EH (cell line): ENCODE measurements at regions not wholly inside any gene's neighbourhood (a gene's known extent, or its start where the extent isn't known, plus 50 kb on each side); places are given as distances from the start of the nearest gene placed in this dataset.
"Not testable (repeated sequence)": the region's sequence is repeated elsewhere in the genome, so short reads cannot be mapped to it uniquely, and the experiment has no call there.

Experiments
- DNase-seq: peaks from one replicate; pipeline ENCODE4 v3.0.0-alpha.2; 2015; ENCODE audit warnings: low read depth

DNA sequence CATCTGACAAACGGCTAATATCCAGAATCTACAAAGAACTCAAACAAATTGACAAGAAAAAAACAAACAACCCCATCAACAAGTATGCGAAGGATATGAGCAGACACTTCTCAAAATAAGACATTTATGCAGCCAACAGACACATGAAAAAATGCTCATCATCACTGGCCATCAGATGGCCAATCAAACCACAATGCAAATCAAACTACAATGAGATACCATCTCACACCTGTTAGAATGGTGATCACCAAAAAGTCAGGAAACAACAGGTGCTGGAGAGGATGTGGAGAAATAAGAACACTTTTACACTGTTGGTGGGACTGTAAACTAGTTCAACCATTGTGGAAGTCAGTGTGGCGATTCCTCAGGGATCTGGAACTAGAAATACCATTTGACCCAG, 1282.2 kb upstream of the ADGRL4 start:
- not testable (repeated sequence) for DNase-seq

DNA sequence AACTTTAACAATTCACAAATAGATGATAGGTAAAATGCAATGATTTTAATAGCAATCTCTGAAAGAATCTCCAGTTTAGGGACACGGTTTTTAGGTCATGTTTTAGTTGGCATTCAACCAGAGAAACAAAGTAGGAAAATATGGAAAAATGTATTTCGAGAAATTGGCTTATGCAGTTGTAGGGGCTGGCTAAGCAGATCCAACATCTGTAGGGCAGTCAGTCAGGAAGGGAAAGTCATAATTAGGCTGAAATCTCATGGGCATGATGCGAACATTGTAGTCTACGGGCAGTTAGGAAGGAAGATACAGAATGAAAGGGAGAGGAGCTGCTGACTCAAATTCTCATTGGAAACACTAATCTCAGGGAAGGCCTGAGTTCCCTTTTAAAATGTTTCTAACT, 1276.0 kb upstream of the ADGRL4 start:
- DNase-seq = no peak

DNA sequence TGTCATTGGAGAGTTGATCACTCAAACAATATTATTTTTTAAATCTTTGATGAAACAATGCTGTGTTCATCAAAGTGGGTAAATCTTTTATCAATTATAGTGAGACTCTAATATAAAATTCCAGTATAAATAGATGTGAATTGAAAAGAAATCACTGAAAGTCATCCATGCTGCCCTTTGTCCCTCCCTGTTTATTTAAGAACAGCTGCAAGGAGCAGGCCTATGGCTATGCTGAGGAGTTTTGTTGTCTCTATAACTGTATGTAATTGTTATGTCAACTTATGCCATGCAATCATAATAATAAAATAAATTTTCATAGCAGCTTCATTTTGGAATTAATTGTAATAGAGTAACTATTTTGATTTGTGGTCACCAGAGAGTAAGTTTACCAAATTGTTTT, 1272.4 kb upstream of the ADGRL4 start:
- DNase-seq = no peak

DNA sequence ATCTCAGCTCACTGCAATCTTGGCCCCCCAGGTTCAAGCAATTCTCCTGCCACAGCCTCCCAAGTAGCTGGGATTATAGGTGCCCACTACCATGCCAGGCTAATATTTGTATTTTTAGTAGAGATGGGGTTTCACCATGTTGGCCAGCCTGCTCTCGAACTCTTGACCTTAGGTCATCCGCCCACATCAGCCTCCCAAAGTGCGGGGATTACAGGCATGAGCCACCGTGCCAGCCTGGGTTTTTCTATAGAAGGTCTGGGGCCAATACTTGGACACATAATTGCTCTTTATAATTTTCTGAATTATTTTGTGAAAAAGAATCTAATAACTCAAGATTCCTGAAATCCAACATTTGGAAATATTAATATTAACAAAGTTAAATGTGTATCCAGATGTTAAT, 1267.7 kb upstream of the ADGRL4 start:
- no peak for DNase-seq

DNA sequence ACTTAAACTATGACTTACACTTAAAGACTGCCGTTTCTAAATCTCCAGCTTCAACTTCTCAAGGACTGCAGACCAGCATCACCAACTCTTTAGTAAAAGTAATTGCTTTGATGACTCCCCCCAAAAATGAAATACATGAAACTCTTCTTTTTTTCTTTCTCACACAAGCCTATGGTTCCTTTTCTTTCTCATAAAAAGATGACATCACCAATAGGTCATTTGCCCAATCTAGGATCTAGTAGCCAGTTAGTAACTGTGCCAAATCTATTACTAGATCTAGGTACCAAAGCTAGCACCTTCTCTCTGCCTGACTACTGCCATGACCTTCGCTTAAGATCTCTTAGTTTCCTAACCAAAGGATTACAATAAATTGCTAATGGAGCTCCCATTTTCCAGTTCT, 1266.0 kb upstream of the ADGRL4 start:
- DNase-seq = no peak

DNA sequence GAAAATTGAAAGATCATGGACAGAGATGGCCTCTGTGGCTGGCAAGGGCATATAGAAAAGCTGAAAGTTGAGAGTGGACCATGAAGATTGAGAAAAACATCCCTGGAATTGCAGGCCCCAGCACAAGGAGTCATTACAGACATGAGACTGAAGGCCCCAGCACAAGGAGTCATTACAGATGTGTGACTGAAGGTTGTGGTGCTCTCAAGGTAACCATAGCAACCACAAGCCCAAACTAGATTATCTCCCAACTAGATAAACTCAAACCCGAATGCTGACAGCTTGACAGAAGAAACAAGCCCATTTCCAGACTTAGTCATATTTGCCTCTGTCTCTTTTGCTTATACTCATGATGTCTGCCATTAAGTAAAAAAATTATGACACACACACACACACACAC, 1252.1 kb upstream of the ADGRL4 start:
- DNase-seq = no peak

DNA sequence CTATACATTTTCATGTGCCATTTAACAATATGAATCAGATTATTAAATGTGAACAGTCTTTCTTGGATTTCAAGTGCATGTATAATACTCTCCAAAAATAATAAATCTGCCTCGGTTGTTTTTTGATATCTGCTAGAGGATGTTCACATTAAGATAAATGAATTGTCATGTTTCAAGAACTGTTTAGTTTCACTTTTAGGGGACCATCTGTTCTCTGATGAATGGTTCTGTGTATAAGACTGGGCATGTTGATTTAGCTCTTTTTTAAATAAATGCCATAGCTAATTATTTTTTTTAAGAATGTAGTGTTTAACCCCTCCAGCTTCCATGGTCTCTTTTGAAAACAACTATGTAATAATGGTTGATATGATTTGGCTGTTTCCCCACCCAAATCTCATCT, 1245.1 kb upstream of the ADGRL4 start:
- no peak for DNase-seq

DNA sequence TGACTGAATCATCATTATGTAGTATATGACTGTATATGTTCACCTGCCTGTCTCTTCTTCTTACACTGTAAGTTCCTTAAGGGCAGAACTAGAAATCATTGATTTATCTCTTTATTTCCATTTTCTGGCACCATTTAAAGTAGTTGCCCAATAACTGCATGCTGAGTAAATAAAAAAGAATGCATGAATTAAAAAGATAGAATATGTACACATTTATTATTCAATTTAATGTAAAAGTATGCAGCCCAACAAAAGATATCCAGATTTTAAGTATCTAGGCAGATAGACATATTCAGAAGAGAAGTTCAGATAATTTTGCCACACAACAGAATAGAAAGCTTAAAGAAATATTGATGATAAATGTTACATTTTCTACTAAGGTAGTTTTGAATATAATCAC, 1244.6 kb upstream of the ADGRL4 start:
- DNase-seq = no peak

DNA sequence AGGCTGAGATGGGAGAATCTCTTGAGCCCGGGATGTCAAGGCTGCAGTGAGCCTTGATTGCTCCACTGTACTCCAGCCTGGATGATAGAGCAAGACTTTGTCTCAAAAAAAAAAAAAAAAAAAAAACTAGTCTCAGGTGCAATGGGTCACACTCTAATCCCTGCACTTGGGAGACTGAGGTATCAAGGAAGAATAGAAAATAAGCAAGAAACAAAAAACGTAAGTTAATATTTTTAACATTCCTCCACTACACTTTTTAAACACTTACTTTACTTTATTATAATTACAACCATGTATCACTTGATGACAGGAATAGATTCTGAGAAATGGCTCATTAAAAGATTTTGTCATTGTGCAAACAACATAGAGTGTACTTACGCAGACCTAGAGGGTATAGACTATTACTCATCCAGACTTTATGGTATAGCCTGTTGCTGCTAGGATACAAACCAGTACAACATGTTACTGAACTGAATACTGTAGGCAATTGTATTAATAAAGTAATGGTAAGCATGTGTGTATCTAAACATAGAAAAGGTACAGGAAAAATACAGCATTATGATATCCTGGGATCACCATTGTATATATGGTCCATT, 1244.1 kb upstream of the ADGRL4 start:
- DNase-seq = no peak

DNA sequence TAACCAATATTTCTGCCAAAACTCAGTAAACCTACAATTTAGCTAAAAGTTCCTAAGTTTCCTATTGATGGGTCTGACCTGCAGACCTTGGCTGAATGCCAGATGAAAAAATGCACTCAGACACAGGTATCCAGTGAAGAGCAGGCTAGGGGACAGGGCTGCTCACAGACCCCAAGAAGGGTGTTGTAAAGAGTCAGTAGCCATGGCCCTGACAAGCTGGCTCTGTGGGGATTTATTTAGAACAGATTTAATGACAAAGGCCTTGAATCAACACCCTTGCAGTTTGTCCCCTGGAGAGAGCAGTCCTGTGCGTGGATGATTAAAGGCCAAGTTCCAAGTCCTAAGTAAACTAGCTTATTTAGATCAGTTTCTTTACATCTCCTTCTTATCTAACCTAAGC, 1243.2 kb upstream of the ADGRL4 start:
- no peak for DNase-seq

DNA sequence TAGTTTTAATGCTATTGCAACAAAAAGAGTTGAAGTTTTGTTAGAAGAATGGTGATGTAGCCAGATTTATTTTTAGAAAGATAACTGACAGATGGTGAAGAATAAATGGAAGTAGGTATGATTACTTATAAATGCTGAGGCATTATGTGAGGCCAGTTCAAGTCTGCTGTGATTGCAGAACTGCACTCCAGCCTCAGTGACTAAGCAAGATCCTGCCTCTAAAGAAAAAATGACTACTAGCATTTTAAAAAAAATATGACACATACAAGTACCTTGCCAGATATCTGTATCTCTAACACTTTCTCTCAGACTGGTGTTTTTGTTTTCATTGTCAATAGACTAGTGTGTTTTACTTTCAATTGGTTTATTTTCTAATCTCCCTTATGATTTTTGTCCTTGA, 1242.4 kb upstream of the ADGRL4 start:
- DNase-seq = no peak

DNA sequence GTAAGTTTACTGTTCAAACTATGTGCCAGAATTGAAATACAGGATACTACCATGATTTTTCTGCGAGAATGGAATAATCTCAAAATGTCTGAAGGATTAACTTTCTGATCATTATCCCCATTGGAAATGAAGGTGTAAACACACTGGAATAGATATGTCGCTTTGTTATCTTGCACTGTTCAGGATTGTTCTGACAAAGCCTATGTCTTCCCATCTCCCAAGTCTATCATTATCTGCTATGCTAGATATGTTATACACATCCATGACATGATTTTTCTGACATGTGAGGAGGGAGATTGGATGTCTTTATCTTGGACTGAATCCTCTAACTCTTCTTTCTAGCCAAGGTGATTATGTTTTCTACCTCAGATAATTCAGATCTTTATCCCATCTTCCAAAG, 1239.3 kb upstream of the ADGRL4 start:
- DNase-seq = no peak

DNA sequence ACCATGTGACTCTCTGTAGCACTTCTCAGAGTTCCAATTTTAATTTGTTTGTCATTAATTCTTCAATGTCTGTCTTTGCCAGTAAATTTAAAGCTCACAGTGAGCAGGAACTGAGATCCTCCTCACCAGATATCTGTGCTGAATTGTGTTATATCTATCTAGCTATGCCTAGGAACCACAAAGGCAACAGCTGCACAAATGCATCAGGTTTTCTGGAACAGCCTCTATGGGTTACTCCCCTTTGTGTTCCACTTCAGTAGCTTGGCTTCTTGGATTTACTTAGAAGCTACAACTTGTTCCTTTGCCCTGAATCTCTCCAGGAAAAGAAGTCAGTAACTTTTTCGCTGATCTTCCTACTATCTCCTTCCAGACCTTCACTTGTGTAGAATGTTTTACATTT, 1237.8 kb upstream of the ADGRL4 start:
- no peak for DNase-seq

DNA sequence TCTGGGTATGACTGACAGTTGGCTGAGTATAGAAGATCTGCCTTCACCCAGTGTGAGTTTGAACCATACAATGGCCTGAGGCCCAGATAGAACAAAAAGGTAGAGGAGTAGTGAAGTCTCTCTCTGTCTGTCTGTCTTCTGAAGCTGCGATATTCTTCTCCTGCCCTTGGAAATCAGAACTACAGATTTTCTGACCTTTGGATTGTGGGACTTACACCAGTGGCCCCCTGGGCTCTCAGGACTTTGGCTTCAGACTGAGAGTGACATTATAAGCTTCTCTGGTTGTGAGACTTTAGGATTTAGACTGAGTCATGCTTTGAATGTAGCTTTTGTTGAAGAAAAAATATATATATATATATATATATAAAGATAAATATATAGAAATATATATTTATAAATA, 1235.0 kb upstream of the ADGRL4 start:
- no peak for DNase-seq

DNA sequence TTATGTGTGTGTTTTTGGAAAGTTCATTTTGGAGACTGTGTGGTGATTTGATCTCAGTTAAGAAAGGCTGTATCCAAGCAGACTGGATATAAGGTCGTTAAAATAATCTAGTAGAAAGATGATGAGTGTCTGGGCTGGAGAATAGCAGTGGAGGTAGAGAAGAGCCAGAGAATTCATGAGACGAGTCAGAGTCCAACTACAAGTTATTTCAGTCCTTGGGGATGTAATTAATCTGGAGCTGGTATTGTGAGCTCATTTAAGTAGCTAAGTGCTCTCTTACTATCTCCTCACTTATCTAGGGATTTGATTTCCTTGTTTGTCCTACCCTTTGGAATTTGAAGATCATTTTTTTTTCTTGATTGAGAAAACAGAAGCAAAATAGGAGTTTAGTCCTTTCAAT, 1219.0 kb upstream of the ADGRL4 start:
- DNase-seq = no peak

DNA sequence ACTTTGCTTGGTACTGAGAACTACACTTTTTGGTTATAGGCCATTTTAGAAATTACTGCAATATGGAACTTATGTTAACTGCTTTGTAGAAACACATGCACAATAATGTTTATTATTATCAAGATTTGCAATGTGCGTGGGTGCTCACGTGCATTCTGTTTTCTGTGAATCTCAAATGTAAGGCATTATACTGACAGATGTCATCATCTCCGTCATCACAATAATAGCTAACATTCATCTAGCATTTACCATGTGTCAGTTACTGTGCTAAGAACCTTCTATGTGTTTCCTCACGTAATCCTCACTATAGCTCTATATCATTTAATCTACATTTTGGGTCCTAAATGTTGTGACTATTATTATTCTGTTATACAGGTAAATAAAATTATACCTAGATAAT, 1214.8 kb upstream of the ADGRL4 start:
- DNase-seq = no peak

DNA sequence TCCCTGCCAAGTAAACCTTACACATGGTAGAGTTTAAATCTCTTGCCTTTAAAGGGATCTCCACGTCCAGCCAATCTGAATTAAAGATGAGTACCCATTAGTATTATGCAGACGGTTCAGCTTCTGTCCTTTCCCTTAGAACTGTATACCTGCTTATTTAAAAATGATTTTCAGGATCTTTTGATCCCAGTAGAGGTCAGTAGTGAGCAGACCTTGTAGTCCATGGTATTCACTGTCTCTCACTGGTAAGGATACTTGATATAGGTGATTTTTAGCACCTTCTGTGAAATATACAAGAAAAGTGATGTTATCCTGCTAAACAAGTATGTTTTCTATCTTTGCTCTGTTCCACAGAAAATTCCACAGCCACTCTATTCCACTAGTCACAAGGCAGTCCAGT, 1211.6 kb upstream of the ADGRL4 start:
- DNase-seq = peak; percentile 49

DNA sequence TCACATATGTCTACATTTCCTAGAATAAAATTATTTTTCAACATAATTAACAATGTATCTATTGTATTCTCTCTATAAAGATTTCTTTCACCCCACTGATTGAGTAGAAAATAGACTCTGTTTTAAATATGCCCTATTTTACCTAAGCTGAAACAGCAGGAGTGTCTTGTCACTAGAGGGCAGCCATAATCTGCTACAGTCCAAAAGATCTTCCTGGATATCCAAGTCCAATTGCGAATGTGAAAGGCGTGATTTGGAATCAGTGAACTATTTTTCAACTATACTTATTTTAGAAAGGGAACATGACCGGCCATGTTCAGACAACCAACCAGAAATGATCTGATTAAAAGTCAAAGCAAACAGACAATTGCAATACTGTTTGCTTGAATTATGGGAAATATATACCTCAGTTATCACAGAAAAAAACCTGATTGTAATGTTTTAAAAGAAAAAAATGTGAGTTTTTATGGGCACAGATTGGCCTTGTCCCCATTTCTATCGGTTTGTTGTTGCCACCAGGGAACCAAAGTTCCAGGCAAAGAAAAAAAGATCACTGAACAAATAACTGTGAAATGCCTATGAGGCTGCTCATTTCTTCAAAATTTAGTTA, 1211.0 kb upstream of the ADGRL4 start:
- DNase-seq = peak; percentile 48

DNA sequence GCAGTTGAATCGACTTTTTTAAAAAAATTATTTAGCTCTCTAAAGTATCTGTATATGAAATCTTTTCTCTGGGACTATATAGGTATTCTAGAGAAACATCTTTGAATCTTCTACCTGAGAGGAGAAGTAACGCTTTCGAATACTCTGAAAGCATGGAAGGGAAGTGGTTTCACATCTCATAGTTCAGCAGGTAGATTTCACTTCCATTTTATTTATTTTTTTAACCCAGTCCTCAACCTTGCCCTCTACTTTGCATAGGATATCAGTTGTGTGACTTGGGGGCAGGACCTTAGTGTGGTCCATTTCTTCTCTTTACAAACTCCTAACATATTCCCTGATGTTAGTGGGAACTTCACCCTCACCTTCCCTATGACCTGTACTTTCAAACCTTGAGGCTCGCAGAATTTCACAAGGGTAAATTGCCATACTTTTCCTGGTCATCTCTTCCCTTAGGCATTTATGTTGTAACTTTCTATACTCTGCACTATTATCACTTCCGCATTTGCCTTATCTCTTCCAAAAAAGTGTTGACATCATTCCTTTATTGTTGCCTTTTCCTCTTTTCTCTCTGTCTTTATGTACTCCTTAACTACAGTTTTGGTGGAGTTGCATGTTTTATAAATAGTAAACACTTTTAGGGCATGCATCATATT, 1208.5 kb upstream of the ADGRL4 start:
- no peak for DNase-seq

DNA sequence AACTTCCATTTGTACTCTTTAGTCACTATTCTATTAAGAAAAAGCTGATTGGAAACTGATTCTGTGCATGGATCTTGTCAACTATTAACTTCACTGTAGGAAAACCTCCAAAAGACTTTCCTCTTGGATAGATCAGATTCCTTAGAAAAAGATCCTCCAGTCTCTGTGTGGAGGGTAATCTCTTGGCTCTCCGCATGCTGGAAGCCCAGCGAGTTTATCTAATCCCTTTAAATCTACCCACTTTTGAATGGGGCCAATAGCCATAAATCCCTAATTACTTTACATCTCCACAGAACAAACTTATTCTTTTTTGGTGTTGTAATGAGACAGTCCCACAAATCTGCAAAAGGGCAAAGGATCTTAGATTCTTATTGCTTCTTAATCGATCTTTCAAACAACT, 1206.4 kb upstream of the ADGRL4 start:
- no peak for DNase-seq

DNA sequence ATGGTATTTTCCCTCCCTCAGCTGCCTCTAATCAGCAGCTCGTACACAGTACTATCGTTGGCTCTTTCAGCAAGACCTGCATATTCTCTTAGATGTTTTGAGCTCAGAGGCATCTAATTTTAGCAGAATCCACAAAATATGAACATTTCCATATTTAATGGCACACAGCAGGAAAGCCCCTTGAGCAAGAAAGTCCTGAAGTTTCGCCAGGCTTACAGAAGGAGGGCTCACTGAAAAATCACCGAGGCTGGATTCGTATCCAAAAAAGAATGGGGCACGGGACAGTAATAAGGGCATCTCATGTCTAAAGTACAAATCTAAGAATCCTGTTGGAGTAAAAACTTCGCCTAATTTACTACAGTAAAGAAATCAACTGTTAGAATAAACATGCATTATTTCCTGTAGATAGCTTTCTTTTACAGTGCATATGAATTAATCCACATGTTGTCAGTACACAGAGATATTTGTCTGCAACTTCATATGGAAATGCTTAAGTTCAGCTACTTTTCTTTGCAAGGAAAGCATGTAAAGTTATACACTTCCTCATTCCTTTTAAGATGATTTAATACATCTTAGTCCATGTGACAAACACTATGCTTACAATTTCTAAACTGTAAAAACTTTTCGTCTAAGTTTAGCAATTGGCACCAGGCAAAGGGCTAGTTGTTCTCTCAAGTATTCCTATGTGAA, 1205.3 kb upstream of the ADGRL4 start:
- DNase-seq = peak; percentile 1

DNA sequence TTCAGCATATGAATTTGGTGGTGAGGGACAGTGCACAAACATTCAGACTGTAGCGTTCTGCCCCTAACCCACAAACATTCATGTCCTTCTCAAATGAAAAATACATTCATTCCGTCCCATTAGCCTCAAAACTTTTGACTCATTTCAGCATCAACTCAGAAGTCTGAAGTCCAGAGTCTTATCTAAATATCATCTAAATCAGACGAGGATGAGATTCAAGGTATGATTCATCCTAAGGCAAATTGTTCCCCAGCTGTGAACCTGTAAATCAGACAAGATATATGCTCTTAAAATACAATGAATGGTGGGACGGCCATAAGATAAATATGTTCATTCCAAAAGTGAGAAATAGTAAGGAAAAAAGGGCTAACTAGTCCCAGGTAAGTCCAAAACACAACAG, 1195.6 kb upstream of the ADGRL4 start:
- no peak for DNase-seq

DNA sequence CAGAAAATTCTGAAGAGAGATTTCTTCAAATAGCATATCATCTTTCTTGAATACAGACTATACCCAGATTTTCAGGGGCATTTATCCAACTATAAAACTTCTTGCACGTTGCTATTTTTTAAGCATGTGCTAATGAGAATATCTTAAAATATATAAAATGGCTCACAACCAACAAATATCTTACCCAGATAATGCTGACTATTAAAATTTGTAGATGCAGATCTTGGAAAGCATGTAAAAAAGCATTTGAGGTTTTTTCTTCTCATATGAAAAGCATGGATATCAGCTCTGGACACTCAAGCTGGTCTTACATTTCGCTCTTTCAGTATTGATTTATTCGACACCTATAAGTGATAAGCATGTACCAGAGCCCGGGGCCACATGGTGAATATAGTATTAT, 1187.7 kb upstream of the ADGRL4 start:
- DNase-seq = no peak
